Natural killer cell treated with Interleukin-12 subunit alpha and Interleukin-12 subunit beta and Interleukin-15 and Interleukin-18, amount 100 ng/mL, for 72 hours (primary cell): ENCODE measurements at regions not wholly inside any gene's neighbourhood (a gene's known extent, or its start where the extent isn't known, plus 50 kb on each side); places are given as distances from the start of the nearest gene placed in this dataset.
"Not testable (repeated sequence)": the region's sequence is repeated elsewhere in the genome, so short reads cannot be mapped to it uniquely, and the experiment has no call there.

Source experiments
- ATAC-seq, 2 donors: fragments of 150-1000 bp; cut with Tn5 transposase in 1 of 2; sonication (Bioruptor Pico), chemical (Tn5 transposase) in 1 of 2; 2 replicates each; pipeline ENCODE4 v1.10.0; 2021
- DNase-seq: peaks from one replicate; pipeline ENCODE4 v3.0.0; 2022; ENCODE audit warnings: low spot score
- H3K27ac Mint-ChIP-seq, 2 donors: 1 replicate in 1 of 2; 2 replicates in 1 of 2; pipeline ENCODE4 v1.8.0; 2022; ENCODE audit warnings: mixed read lengths in 2 of 2, mild to moderate bottlenecking in 1 of 2, moderate library complexity in 1 of 2
- H3K27me3 Mint-ChIP-seq, 2 donors: 1 replicate in 1 of 2; 2 replicates in 1 of 2; pipeline ENCODE4 v1.8.0; 2022; ENCODE audit warnings: mixed read lengths in 2 of 2
- H3K36me3 Mint-ChIP-seq: one replicate; pipeline ENCODE4 v1.8.0; 2022; ENCODE audit warnings: mixed read lengths
- H3K4me1 Mint-ChIP-seq, 2 donors: 1 replicate in 1 of 2; 2 replicates in 1 of 2; pipeline ENCODE4 v1.8.0; 2022; ENCODE audit warnings: low read depth in 2 of 2, mixed read lengths in 2 of 2, mild to moderate bottlenecking in 1 of 2
- H3K4me3 Mint-ChIP-seq: one replicate; pipeline ENCODE4 v1.8.0; 2022; ENCODE audit warnings: mixed read lengths
- H3K9me3 Mint-ChIP-seq: 2 replicates; pipeline ENCODE4 v1.8.0; 2022; ENCODE audit warnings: mixed read lengths

- Mint-ChIP-seq H3K4me1 (no peaks in the 10 kb centered on the region), H3K9me3 (no peaks in the 10 kb centered on the region), H3K27me3 (no peaks in the 10 kb centered on the region), H3K4me3 (no peak overlapping the region), H3K27ac (no peak overlapping the region), H3K36me3 (no peaks in the 10 kb centered on the region)
- no peak for ATAC-seq
- no peak for DNase-seq
Measured at GRCh38 chrX:42832764-42833549, 55.0 kb upstream of the PPP1R2C start.

- not testable (repeated sequence) for ATAC-seq, H3K9me3 Mint-ChIP-seq, H3K27me3 Mint-ChIP-seq, H3K36me3 Mint-ChIP-seq, H3K4me1 Mint-ChIP-seq, DNase-seq, H3K4me3 Mint-ChIP-seq, H3K27ac Mint-ChIP-seq
Measured at GRCh38 chrX:42833550-42833940, 55.6 kb upstream of the PPP1R2C start.

- no peaks in the 10 kb centered on the region for H3K27me3 Mint-ChIP-seq
- no peaks in the 10 kb centered on the region for H3K9me3 Mint-ChIP-seq
- H3K4me1 Mint-ChIP-seq = no peaks in the 10 kb centered on the region
- no peak for DNase-seq
- no peak for ATAC-seq
- no peak overlapping the region for H3K27ac Mint-ChIP-seq
- no peak overlapping the region for H3K4me3 Mint-ChIP-seq
- H3K36me3 Mint-ChIP-seq = no peaks in the 10 kb centered on the region
Measured at GRCh38 chrX:42837101-42837726, 59.3 kb upstream of the PPP1R2C start.

DNA sequence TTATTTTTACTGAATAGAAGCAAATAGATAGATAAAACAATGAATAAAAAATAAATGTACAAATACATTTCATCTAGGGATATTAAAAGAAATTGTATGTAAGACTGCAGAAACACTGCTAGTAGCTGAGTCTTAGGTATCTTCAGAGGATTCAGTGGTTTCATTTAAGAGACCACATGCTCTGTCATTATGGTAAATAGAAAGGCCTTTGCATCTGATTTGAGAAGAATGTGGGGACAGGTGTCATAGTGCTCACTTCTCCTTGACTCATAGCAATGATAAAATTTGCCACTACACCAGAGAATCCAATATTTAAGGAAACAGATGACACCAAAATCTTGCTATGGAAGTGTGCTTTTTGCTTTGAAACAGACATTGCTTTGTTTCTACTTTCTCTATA is 59.8 kb upstream of the PPP1R2C start:
- Mint-ChIP-seq H3K27ac (no peak overlapping the region), H3K4me3 (no peak overlapping the region), H3K27me3 (no peaks in the 10 kb centered on the region), H3K36me3 (no peaks in the 10 kb centered on the region), H3K9me3 (no peaks in the 10 kb centered on the region), H3K4me1 (no peaks in the 10 kb centered on the region)
- no peak for DNase-seq
- ATAC-seq = no peak

GRCh38 chrX:42839632-42840031 is 61.7 kb upstream of the PPP1R2C start:
- Mint-ChIP-seq H3K27ac (no peak overlapping the region), H3K4me1 (no peaks in the 10 kb centered on the region), H3K36me3 (no peaks in the 10 kb centered on the region), H3K9me3 (no peaks in the 10 kb centered on the region), H3K4me3 (no peak overlapping the region), H3K27me3 (peaks cover 0 to under 1% of the 10 kb centered on the region in 2 donors)
- DNase-seq (no peak), ATAC-seq (no peak)

DNA sequence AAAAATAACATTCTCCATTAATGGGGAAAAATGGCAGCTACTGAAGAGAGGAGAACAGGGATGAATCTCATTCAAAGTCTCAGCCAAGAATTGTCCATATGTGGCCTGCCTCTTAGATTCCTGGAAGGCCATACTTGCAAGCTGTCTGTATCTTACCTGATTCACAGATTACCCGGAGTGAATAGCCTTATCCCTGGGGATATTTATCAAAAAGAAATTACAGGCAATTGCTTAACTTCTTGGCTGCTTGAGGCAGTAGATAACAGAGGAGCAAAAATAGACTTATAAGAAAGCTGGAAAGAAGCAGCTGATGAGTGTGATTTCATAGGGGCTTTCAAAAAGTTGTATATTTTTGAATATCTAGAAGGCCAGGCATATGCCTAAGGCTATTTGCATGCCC is 68.8 kb upstream of the PPP1R2C start:
- no peak for ATAC-seq
- Mint-ChIP-seq H3K9me3 (peaks cover 6% of the 10 kb centered on the region), H3K4me1 (no peaks in the 10 kb centered on the region)

DNA sequence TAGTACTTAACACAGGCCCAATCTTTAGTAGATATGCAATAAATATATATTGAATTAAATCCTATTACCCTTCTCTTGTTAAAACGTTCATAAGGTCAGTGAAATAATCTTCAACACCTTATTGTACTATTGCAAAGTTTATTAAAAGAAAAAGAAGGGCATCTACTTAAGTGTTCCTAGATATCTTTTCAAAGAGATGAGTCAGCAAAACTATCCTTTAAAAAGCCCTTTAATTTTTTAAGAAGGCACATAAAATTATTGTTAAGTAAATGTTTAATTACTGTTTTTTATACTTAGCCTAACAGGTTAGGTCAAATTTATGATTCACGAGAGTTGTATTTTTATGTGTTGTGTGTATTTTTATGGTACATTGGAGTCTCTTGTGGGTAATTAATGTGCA is 77.3 kb upstream of the PPP1R2C start:
- Mint-ChIP-seq H3K36me3 (no peaks in the 10 kb centered on the region), H3K9me3 (no peaks in the 10 kb centered on the region), H3K4me1 (peaks cover 0 to 2% of the 10 kb centered on the region in 2 donors), H3K4me3 (no peak overlapping the region), H3K27ac (no peak overlapping the region), H3K27me3 (no peaks in the 10 kb centered on the region)
- DNase-seq = no peak
- ATAC-seq = no peak

More for the DNA sequence above, 68.8 kb upstream of the PPP1R2C start:
- Mint-ChIP-seq H3K27me3 (peaks cover 0 to 9% of the 10 kb centered on the region in 2 donors), H3K27ac (no peak overlapping the region), H3K4me3 (no peak overlapping the region), H3K36me3 (peaks cover 14% of the 10 kb centered on the region)
- DNase-seq = no peak

- H3K9me3 Mint-ChIP-seq = no peaks in the 10 kb centered on the region
- H3K36me3 Mint-ChIP-seq = no peaks in the 10 kb centered on the region
- H3K4me1 Mint-ChIP-seq = peaks cover 0 to 2% of the 10 kb centered on the region in 2 donors
- H3K4me3 Mint-ChIP-seq = no peak overlapping the region
- ATAC-seq (no peak), DNase-seq (no peak)
- H3K27me3 Mint-ChIP-seq = peaks cover 0 to 6% of the 10 kb centered on the region in 2 donors
- H3K27ac Mint-ChIP-seq = no peak overlapping the region
Measured at GRCh38 chrX:42857766-42858165, 79.8 kb upstream of the PPP1R2C start.

DNA sequence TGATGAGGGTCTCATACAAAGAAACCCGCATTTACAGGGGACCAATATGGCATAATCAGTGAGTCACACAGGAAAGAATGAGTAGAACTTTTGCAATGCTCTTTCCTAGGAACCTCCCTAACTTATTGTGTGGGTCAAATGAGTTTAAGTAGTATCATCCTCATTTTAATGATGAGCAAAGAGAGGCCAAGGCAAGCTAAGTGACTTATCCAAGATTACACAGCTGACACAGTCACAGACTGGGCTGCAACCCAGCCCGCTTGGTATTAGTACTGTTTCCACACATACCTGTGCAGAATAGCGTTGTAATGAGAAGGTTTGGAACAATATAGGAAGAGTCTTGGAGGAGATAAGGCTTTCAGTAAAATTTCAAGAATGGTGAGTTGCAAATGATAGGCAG is 91.0 kb upstream of the PPP1R2C start:
- ATAC-seq (peak in 1 of 2 donors; percentile 11), DNase-seq (no peak)
- peaks cover 11 to 12% of the 10 kb centered on the region in 2 donors for H3K4me1 Mint-ChIP-seq
- peak overlapping the region; percentile 10 for H3K4me3 Mint-ChIP-seq
- H3K27me3 Mint-ChIP-seq = peaks cover 0 to 4% of the 10 kb centered on the region in 2 donors
- peaks cover 4% of the 10 kb centered on the region for H3K9me3 Mint-ChIP-seq
- no peaks in the 10 kb centered on the region for H3K36me3 Mint-ChIP-seq
- H3K27ac Mint-ChIP-seq = peak overlapping the region in 1 of 2 donors; percentile 34

- ATAC-seq = peak in 1 of 2 donors; percentile 6
Measured at GRCh38 chrX:42869659-42870476, 91.9 kb upstream of the PPP1R2C start.

GRCh38 chrX:42886519-42886918 is 108.6 kb upstream of the PPP1R2C start:
- no peaks in the 10 kb centered on the region for H3K9me3 Mint-ChIP-seq
- no peak for ATAC-seq

More at GRCh38 chrX:42869659-42870476, 91.9 kb upstream of the PPP1R2C start:
- H3K36me3 Mint-ChIP-seq = no peaks in the 10 kb centered on the region
- peaks cover 11 to 12% of the 10 kb centered on the region in 2 donors for H3K4me1 Mint-ChIP-seq
- H3K27me3 Mint-ChIP-seq = peaks cover 0 to 4% of the 10 kb centered on the region in 2 donors
- peaks cover 4% of the 10 kb centered on the region for H3K9me3 Mint-ChIP-seq
- peak overlapping the region in 1 of 2 donors; percentile 34 for H3K27ac Mint-ChIP-seq
- DNase-seq = no peak
- no peak overlapping the region for H3K4me3 Mint-ChIP-seq

DNA sequence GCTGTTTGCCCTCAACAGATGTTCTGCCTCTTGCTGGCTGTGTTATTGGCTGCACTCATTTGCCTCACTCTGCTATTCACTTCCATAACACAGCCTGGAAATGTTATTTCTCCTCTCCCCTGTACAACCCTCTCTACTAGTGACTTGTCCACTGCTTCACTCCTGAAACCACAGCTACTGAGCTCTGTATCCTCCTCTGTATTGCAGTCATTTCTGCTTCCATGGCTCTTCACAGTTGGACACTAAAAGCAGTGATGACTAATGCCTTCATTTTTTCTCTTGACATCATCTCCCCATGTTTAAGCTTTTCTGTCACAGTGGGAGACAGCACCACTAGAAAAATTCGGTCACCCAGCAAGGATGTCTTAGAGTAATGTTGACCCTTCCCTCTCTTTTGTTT is 123.0 kb upstream of the PPP1R2C start:
- H3K27ac Mint-ChIP-seq = no peak overlapping the region

More at GRCh38 chrX:42886519-42886918, 108.6 kb upstream of the PPP1R2C start:
- H3K36me3 Mint-ChIP-seq = peaks cover 7% of the 10 kb centered on the region
- H3K4me1 Mint-ChIP-seq = peaks cover 0 to 5% of the 10 kb centered on the region in 2 donors
- no peak for DNase-seq
- no peak overlapping the region for H3K27ac Mint-ChIP-seq
- H3K27me3 Mint-ChIP-seq = peaks cover 0 to 18% of the 10 kb centered on the region in 2 donors
- no peak overlapping the region for H3K4me3 Mint-ChIP-seq

GRCh38 chrX:42902513-42902912 is 124.5 kb upstream of the PPP1R2C start:
- Mint-ChIP-seq H3K27ac (no peak overlapping the region), H3K4me3 (no peak overlapping the region), H3K27me3 (peaks cover 0 to 17% of the 10 kb centered on the region in 2 donors), H3K36me3 (no peaks in the 10 kb centered on the region), H3K9me3 (peaks cover 6% of the 10 kb centered on the region), H3K4me1 (peaks cover 0 to 3% of the 10 kb centered on the region in 2 donors)
- ATAC-seq = no peak
- no peak for DNase-seq

More for the DNA sequence above, 123.0 kb upstream of the PPP1R2C start:
- ATAC-seq (no peak), DNase-seq (no peak)
- Mint-ChIP-seq H3K4me1 (peaks cover 0 to 3% of the 10 kb centered on the region in 2 donors), H3K27me3 (peaks cover 0 to 11% of the 10 kb centered on the region in 2 donors), H3K4me3 (no peak overlapping the region), H3K36me3 (no peaks in the 10 kb centered on the region), H3K9me3 (peaks cover 6% of the 10 kb centered on the region)
